Astrocyte of the spinal cord (primary cell): ENCODE measurements at regions not wholly inside any gene's neighbourhood (a gene's known extent, or its start where the extent isn't known, plus 50 kb on each side); places are given as distances from the start of the nearest gene placed in this dataset.

Experiments used
- DNase-seq: peaks from one replicate; pipeline ENCODE4 v3.0.0; 2011; ENCODE audit warnings: low read depth, low spot score
- H3K4me3 ChIP-seq: 2 replicates; pipeline ENCODE4 v1.5.1; 2011; ENCODE audit warnings: low read depth, mild to moderate bottlenecking, low read length, moderate library complexity
- CTCF ChIP-seq: IDR thresholded peaks from 2 replicates; pipeline ENCODE4 v1.5.1; 2012; ENCODE audit warnings: low read depth, mild to moderate bottlenecking, low read length, inconsistent platforms
- in situ Hi-C: cut with HindIII; loops from 2 replicates; pipeline ENCODE4 v1.10.0; 2017; ENCODE audit warnings: low sequenced_read_pairs

GRCh38 chr22:48099251-48099650, 1336.8 kb downstream of the TBC1D22A start:
- in situ Hi-C loops, result no loop called here
- no peak for TF ChIP-seq CTCF
- H3K4me3 ChIP-seq, result no peak overlapping the region
- DNase-seq, result no peak

- H3K4me3 ChIP-seq, result no peak overlapping the region
- in situ Hi-C loops, result no loop called here
- TF ChIP-seq CTCF, result no peak
- DNase-seq, result no peak
These were observed 1336.4 kb downstream of the TBC1D22A start for GRCh38 chr22:48098921-48099245.

GRCh38 chr22:48098243-48098920, 1335.9 kb downstream of the TBC1D22A start:
- no peak for DNase-seq
- no peak overlapping the region for H3K4me3 ChIP-seq
- TF ChIP-seq CTCF, result no peak
- in situ Hi-C loops, result no loop called here

- no peak for DNase-seq
- TF ChIP-seq CTCF, result no peak
- no peak overlapping the region for H3K4me3 ChIP-seq
- in situ Hi-C loops, result no loop called here
These were observed 1335.3 kb downstream of the TBC1D22A start for GRCh38 chr22:48097723-48098122.

- in situ Hi-C loops, result no loop called here
- no peak overlapping the region for H3K4me3 ChIP-seq
- no peak for DNase-seq
- TF ChIP-seq CTCF, result no peak
These were observed 1334.6 kb downstream of the TBC1D22A start for GRCh38 chr22:48096851-48097665.

GRCh38 chr22:48096411-48096810, 1334.0 kb downstream of the TBC1D22A start:
- no peak for TF ChIP-seq CTCF
- DNase-seq, result no peak
- in situ Hi-C loops, result no loop called here
- no peak overlapping the region for H3K4me3 ChIP-seq
